ES-I3 (cell line): ENCODE measurements at regions not wholly inside any gene's neighbourhood (a gene's known extent, or its start where the extent isn't known, plus 50 kb on each side); places are given as distances from the start of the nearest gene placed in this dataset.

Experiments used
- H3K36me3 ChIP-seq: 2 replicates; pipeline ENCODE4 v1.6.1; 2013; ENCODE audit warnings: mild to moderate bottlenecking, low read length, control low read depth, moderate library complexity; ENCODE audit not compliant: insufficient read depth
- H3K4me1 ChIP-seq: 2 replicates; pipeline ENCODE4 v1.6.1; 2013; ENCODE audit warnings: mild to moderate bottlenecking, control low read depth, low read length; ENCODE audit not compliant: insufficient read depth
- H3K9ac ChIP-seq: 2 replicates; pipeline ENCODE4 v1.6.1; 2013; ENCODE audit warnings: low read depth, mild to moderate bottlenecking, low read length, moderate library complexity
- H3K9me3 ChIP-seq: 2 replicates; pipeline ENCODE4 v1.6.1; 2013; ENCODE audit warnings: mild to moderate bottlenecking, low read length, moderate library complexity; ENCODE audit not compliant: control insufficient read depth, insufficient read depth

- H3K9ac ChIP-seq: no peak overlapping the region
These were observed 510.6 kb upstream of the RAB6C start for GRCh38 chr2:129468879-129469278.

GRCh38 chr2:129469389-129469788 is 510.1 kb upstream of the RAB6C start:
- Histone ChIP-seq H3K9ac (no peak overlapping the region), H3K4me1 (no peaks in the 10 kb centered on the region), H3K36me3 (no peaks in the 10 kb centered on the region), H3K9me3 (no peaks in the 10 kb centered on the region)

More at GRCh38 chr2:129468879-129469278, 510.6 kb upstream of the RAB6C start:
- Histone ChIP-seq H3K36me3 (no peaks in the 10 kb centered on the region), H3K4me1 (no peaks in the 10 kb centered on the region), H3K9me3 (no peaks in the 10 kb centered on the region)

DNA sequence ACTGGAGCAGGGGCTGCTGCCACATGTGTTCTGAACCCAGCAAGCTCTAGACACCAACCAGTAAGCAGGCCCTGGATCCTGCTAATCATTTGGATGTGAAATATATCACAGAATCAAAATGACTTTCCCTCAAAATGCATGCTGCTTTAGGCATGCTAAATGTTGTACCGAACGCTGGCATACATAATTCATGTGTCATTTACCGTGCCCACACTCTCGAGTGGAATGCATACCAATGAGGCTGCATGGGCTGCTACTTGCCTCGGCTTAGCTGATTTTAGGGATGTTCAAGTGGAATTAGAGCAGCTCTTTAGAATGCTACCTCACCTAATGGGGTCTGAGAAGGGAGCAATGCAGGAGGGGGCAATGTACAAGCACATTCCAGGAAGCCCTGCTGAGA is 509.6 kb upstream of the RAB6C start:
- no peaks in the 10 kb centered on the region for H3K4me1 ChIP-seq
- H3K9ac ChIP-seq: no peak overlapping the region
- no peaks in the 10 kb centered on the region for H3K36me3 ChIP-seq
- H3K9me3 ChIP-seq: no peaks in the 10 kb centered on the region

- Histone ChIP-seq H3K4me1 (peaks cover 4% of the 10 kb centered on the region; the same call in 1 of the 2 replicates), H3K9me3 (no peaks in the 10 kb centered on the region), H3K9ac (no peak overlapping the region), H3K36me3 (no peaks in the 10 kb centered on the region)
These were observed 500.5 kb upstream of the RAB6C start for GRCh38 chr2:129478902-129479517.

GRCh38 chr2:129479892-129480291 is 499.6 kb upstream of the RAB6C start:
- H3K36me3 ChIP-seq: no peaks in the 10 kb centered on the region
- H3K9ac ChIP-seq: no peak overlapping the region
- H3K4me1 ChIP-seq: peaks cover 4% of the 10 kb centered on the region; the same call in 1 of the 2 replicates
- H3K9me3 ChIP-seq: no peaks in the 10 kb centered on the region

- H3K9me3 ChIP-seq: no peaks in the 10 kb centered on the region
- no peaks in the 10 kb centered on the region for H3K36me3 ChIP-seq
- H3K4me1 ChIP-seq: peaks cover 4% of the 10 kb centered on the region; the same call in 1 of the 2 replicates
- no peak overlapping the region for H3K9ac ChIP-seq
These were observed 498.7 kb upstream of the RAB6C start for GRCh38 chr2:129480790-129481189.

- Histone ChIP-seq H3K4me1 (peaks cover 4% of the 10 kb centered on the region; the same call in 1 of the 2 replicates), H3K9me3 (no peaks in the 10 kb centered on the region), H3K36me3 (no peaks in the 10 kb centered on the region), H3K9ac (no peak overlapping the region)
These were observed 497.9 kb upstream of the RAB6C start for GRCh38 chr2:129481306-129482219.

GRCh38 chr2:129482626-129483025 is 496.8 kb upstream of the RAB6C start:
- no peak overlapping the region for H3K9ac ChIP-seq
- H3K4me1 ChIP-seq: peaks cover 4% of the 10 kb centered on the region; the same call in 1 of the 2 replicates
- H3K9me3 ChIP-seq: no peaks in the 10 kb centered on the region
- no peaks in the 10 kb centered on the region for H3K36me3 ChIP-seq

- Histone ChIP-seq H3K9me3 (no peaks in the 10 kb centered on the region), H3K36me3 (no peaks in the 10 kb centered on the region), H3K9ac (no peak overlapping the region), H3K4me1 (peaks cover 4% of the 10 kb centered on the region; the same call in 1 of the 2 replicates)
These were observed 496.1 kb upstream of the RAB6C start for GRCh38 chr2:129483366-129483765.

DNA sequence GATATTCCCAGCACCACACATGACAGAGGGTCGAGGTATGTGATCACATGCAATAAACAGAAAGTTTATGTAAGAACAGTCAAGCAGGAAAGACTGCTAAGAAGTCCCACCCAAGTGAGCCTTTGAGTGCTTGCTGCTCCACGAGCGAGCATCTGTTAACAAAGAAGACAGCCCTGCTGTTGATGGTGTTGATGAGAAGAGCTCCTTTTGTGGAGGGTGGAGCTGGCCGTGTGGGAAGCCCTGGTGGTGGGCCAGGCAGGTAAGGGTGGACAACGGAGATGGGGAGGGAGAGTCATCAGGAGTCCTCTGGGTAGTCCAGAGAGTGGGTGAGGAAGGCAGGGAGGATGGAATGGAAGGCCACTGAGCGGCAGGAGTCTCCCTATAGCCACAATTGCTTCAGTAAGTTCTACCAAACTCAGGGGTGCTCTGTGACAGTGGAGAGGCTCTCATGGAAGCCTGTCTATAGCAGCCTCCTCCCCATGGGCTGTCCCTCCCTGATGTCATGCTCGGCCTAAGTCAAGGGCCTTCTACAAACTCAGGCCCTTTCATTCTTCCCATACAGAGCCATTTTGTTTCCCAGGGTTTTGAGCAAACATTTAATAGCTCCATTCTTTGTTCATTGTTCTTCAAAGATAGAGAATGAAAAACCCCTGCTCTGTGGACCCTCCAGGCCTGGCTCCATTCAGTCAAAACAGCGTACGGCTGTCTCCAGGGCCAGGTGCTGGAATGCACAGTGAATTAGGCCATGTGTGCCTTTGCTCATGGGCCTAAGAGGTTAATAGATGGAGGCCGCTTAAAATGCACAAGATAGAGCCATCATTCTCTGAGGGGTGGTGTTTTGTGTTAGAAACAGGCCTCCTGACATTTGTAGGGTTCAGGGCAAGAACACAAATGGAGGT is 494.2 kb upstream of the RAB6C start:
- Histone ChIP-seq H3K36me3 (no peaks in the 10 kb centered on the region), H3K9me3 (no peaks in the 10 kb centered on the region)

DNA sequence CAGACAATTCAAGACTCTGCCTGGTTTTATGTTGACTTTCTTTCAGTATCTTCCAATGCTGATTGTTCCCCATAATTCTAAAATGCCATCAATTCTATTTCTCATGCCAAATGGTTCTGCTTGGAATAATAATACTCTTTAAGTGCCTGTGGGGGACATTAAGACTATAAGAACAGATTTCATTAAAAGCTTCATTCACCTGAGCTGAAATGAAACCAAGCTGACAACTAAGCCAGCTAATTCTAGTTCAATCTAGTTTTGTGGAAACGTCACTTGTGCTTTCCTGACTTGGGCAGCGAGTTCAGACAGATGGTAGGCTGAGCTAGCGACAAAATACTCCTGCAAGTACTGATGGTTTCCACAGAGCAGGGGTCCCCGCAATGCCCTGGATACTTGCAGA is 491.1 kb upstream of the RAB6C start:
- Histone ChIP-seq H3K36me3 (no peaks in the 10 kb centered on the region), H3K4me1 (no peaks in the 10 kb centered on the region), H3K9me3 (no peaks in the 10 kb centered on the region), H3K9ac (no peak overlapping the region)

More for the DNA sequence above, 494.2 kb upstream of the RAB6C start:
- H3K4me1 ChIP-seq: no peaks in the 10 kb centered on the region
- no peak overlapping the region for H3K9ac ChIP-seq

GRCh38 chr2:129490641-129491040 is 488.8 kb upstream of the RAB6C start:
- Histone ChIP-seq H3K36me3 (no peaks in the 10 kb centered on the region), H3K9me3 (no peaks in the 10 kb centered on the region), H3K4me1 (no peaks in the 10 kb centered on the region), H3K9ac (no peak overlapping the region)

DNA sequence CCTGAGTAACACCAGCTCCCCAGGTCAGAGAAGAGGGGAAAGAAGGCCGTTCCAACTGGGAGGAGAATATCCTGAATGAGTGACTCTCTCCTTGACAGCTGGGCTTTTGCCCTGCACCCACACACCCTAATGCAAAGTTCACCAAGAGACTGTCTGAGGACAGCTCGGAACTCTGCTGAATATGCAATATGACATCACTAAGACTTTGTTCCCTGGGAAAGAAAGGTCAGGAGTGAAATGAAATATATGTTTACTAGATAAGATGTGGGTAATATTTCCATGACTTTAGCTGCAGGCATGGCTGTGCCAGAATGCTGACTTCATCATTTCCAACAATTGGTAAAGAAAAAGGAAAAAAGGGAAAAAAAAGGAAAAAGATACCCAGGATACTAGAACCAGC is 488.2 kb upstream of the RAB6C start:
- H3K4me1 ChIP-seq: no peaks in the 10 kb centered on the region
- H3K9ac ChIP-seq: no peak overlapping the region
- no peaks in the 10 kb centered on the region for H3K9me3 ChIP-seq
- H3K36me3 ChIP-seq: no peaks in the 10 kb centered on the region

DNA sequence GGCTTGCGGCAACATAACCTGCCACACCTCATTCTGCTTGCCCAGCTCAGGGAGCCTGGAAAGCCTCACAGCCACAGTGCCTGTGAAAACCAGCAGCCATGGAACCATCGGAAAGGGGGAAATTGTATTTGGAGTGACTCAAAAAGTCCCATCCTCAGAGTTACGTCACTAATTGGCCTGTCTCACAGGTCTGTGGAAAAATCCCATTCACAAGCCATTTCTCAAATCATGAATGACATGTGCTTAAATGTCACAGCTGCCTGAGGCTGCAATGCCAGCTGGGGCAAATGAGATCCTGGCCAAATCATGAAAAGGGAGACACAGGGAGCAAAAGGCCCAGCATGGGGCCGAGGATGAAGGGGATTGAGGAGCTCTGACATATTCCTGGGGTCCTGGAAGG is 486.9 kb upstream of the RAB6C start:
- no peaks in the 10 kb centered on the region for H3K4me1 ChIP-seq
- no peak overlapping the region for H3K9ac ChIP-seq
- no peaks in the 10 kb centered on the region for H3K36me3 ChIP-seq
- H3K9me3 ChIP-seq: no peaks in the 10 kb centered on the region
